HG02938 (cell line): ENCODE measurements at regions not wholly inside any gene's neighbourhood (a gene's known extent, or its start where the extent isn't known, plus 50 kb on each side); places are given as distances from the start of the nearest gene placed in this dataset.
"Not testable (repeated sequence)": the region's sequence is repeated elsewhere in the genome, so short reads cannot be mapped to it uniquely, and the experiment has no call there.

Experiments
- ATAC-seq: cut with Tn5 transposase; IDR thresholded peaks from one replicate; pipeline ENCODE4 v1.9.1; 2021; ENCODE audit warnings: mild to moderate bottlenecking, moderate library complexity; ENCODE audit not compliant: unreplicated experiment

DNA sequence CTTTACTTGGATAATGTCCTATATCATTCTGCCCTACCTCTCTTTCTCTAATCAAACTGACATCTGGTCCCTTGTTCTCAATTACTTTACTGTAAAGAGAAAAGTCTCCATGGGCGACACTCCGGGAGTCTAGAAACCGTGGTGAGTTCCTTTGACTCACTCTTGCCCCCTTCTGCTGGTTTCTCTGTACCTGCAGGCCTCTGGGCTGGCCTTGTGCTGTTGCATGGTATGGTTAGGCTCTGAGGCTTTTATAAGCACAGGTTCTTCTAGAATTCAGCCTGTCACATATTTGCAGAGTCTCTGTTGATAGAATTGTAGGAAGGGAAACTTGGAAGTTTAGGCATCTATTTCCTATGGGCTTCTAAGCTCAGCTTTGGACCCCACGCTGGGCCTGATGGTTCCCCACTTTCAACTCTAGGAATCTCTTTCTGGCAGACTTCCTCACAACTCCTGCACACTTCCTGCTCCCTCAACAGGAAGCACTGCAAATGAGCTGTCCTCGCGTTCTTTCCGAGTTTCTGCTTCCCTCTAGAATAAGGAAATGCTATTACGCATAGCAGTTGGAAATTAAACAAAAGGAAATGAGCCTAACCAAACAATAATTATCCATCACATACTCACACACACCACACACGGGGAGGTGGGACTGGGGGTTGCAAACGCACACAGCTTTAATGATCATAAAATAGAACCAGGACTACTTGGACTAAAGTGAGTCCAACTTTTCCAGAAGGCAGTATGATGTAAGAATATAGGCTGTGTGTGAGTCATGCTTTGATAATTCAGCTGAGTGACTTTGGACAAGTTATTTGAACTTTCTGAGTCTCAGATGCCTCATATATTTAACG lies 683.3 kb downstream of the QKI start:
- ATAC-seq = no peak

DNA sequence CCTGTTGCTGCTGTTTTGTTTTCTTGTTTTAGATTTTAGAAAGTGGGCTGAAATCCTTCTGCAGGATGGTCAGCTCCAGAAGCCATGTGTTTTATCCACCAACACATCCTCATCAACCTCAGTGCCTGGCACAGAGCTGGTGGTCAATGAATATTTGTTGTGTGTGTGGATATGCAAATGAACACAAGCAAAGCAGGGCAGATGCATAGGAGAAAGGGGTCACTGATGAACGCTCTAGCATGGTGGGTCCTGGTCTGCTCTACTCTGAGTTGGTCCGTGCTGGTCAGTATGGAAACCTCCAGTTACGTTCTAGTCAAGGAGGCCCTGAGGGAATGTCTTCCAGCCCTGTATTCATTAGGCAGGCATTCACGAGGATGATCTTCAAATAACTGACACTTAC lies 682.5 kb downstream of the QKI start:
- no peak for ATAC-seq

- ATAC-seq = no peak
These were observed 680.5 kb downstream of the QKI start for GRCh38 chr6:164095056-164095455.

DNA sequence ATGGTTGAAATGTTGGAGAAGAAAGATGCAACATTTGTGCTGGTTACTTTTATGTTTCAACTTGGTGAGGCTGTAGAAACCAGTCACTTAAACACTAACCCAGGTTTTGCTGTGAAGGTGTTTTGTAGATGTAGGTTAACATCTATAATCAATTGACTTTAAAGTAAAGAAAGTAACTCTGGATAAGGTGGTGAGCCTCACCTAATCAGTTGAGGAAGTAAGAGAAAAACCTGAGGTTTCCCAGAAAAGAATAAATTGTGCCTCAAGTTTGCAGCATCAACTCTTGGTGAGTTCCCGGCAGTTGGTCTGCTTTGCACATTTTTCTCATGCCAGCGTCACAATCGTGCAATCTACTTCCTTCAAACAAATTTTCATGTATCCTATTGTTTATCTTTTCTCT lies 673.4 kb downstream of the QKI start:
- no peak for ATAC-seq

DNA sequence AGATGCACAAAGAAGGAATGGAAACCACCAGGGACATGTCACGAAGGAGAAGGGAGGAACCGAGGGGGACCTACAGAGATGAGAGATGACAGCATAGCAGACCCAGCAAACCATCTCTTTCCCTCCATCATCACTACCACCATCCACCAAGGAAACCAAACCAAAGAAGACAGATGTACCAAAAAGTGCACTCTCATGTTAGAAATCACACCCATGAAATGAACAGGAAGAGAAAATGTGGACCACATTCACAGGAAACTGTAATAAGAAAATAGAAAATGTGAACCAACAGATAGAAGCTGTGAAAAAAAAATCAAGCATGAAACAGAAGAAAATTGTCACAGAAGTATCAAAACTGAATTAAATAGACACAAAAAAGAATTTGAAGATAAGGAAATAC lies 672.7 kb downstream of the QKI start:
- no peak for ATAC-seq

- no peak for ATAC-seq
These were observed 671.8 kb downstream of the QKI start for GRCh38 chr6:164086076-164086887.

GRCh38 chr6:164085091-164086075 lies 670.9 kb downstream of the QKI start:
- ATAC-seq = no peak

GRCh38 chr6:164079275-164079600 lies 664.7 kb downstream of the QKI start:
- no peak for ATAC-seq

DNA sequence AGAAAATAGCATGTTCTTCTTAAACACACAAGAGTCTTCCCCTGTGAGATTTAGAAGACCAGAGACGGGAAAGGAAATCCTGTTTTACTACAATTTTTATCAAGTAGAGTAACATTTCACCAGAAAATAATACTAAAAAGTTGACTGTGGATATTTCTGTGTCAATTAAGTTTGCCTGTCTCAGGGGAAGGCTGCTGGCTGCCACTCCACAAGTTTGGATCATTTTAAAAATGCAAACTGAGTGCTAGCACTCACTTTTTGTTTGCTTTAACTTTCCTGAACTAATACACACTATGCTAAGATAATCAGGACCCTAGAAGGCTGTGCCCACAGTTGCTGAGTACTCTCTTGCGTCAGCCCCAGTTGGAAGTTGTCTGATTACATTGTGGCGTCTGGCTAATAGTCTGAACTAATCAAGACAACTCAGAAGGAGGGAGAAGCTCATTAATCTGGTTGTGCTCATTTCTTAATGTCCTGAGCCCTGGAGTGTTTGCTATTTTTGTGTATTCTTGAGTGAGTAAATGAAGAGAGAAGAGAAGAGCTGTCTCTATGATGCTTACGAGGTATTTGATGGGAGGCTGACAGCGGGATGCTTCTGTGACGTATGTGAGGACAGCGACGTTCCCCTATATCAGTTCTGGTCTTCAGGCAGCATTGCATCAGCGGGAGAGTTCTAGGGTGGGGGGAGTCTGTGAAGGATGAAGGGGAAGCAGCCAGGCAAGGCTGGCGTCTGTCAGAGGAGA lies 664.2 kb downstream of the QKI start:
- no peak for ATAC-seq

- not testable (repeated sequence) for ATAC-seq
These were observed 662.5 kb downstream of the QKI start for GRCh38 chr6:164076818-164077532.

- no peak for ATAC-seq
These were observed 661.6 kb downstream of the QKI start for GRCh38 chr6:164075981-164076615.

DNA sequence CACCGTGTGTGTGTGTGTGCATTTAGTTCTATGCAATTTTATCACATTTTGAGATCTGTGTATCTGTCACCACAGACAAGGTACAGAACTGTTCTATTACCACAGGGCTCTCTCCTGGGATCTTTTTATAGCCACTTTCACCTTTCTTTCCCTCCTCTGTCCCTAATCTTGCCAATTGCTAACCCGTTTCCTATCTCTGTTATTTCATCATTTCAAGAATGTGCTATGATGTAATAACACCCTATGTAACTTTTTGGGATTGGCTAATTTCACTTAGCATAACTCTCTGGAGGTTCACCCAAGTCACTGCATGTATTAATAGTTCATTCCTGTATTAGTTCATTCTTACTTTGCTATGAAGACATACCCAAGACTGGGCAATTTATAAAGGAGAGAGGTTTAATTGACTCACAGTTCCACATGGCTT lies 657.7 kb downstream of the QKI start:
- no peak for ATAC-seq

DNA sequence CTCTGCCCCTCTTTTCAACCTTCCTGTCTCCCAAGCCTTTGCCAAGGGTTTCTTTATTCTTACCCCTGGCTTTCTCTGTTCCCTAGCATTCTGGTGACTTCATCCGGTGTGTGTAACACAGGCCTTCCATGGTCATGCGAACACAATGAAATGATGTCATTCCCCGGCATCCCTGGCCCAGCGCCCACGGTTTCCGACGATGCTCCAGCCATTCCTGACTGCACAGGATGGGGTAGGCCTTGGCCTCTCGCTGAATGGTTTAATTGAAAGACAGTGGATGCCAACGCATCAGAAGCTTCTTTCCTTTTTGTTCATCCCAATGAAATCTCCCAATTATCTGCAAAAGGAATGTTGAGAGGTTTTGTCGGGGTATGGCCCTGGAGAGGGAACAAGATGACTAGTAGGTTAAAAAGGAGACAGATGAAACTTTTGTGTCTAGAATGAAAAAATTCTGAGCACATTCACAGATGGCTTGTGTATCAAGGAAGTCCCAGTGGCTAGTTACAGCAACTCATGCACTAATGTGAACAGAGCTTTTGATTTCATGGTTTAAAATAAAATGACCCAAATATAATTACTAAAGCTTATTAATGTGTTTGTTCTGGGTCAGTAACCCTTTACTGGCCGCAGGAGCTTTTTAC lies 655.0 kb downstream of the QKI start:
- no peak for ATAC-seq

DNA sequence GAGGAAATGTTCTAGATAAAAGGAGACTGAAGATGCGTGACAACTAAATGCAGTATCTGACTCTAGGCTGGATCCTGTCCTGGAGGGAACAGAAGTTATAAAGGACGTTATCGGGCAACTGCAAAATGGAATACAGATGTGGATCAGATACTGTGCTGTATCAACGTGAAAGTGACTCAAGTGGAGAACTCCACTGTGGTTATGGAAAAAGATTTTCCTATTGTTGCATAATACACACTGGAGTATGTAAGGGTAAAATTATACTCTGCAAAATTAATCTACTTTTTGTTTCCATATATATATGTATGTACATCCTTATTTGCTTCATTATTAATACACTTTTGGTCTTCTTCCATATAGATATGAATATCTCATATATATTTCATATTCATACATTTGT lies 654.0 kb downstream of the QKI start:
- no peak for ATAC-seq

GRCh38 chr6:164066766-164067165 lies 652.2 kb downstream of the QKI start:
- no peak for ATAC-seq

DNA sequence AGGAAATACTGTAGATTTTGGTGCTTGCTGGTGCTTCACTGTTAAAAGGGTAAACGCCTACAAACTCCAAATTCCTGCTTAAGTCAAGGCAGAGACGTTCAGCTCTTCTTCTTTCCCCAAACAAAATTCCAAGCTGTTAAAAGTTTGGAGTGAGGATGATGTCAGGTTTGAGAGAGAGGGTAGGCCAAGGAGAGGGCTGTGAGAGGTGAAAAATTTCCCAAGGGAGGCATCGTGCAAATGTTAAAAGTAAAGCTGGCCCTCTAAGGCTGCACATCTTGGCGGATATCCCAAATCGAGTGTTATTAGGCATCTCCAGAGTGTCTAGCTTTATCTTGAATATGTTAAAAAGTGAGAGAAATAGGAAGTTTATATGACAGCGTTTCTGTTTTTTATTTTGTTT lies 651.8 kb downstream of the QKI start:
- no peak for ATAC-seq

DNA sequence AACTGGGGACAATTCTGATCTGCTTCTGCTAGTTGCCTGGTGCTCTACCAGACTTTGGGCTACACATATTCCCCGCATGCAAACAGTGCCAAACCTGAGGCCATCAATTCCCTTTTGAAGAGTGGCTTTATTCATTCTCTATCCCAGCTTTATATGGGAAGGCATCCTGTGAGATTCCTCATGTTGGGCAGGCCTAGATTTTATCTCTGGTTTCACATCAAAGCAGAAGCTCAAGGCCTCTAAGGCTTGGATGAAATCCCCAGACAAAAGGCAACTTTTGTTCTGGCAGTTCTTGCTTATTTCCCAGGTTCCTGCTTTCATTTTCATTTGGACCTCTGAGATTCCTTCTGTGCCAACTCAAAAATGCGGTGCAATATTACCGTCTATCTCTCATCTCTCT lies 648.8 kb downstream of the QKI start:
- no peak for ATAC-seq

DNA sequence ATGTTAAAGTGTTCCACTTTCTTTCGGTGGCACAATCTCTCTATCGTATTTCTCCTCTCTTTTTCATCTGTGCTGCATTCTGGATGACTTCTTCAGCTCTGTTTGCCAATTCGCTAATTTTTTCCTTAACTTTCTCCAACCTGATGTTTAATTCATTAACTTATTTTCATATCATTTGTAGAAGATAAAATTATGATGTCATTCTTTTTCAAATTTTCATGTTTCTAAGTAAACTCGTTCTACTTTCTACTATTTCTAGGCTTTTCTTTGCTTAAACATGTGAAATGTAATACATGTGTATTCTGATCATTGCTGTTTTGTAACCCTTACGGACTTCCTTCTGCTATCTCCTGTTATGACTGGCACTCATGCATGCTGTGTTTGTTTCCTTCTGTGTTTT lies 648.4 kb downstream of the QKI start:
- ATAC-seq = no peak

GRCh38 chr6:164057876-164058275 lies 643.4 kb downstream of the QKI start:
- no peak for ATAC-seq
